MG63 (cell line): ENCODE measurements at regions not wholly inside any gene's neighbourhood (a gene's known extent, or its start where the extent isn't known, plus 50 kb on each side); places are given as distances from the start of the nearest gene placed in this dataset.

Experiments used
- DNase-seq: peaks from one replicate; pipeline ENCODE4 v3.0.0-alpha.2; 2020
- H3K27me3 ChIP-seq: fragments of 250-450 bp; sonication (Bioruptor Pico); 2 replicates; pipeline ENCODE4 v1.5.1; 2020; ENCODE audit warnings: mild to moderate bottlenecking, moderate library complexity
- H3K36me3 ChIP-seq: fragments of 250-450 bp; sonication (Bioruptor Pico); 2 replicates; pipeline ENCODE4 v1.5.1; 2020; ENCODE audit warnings: mild to moderate bottlenecking, moderate library complexity
- H3K4me3 ChIP-seq: fragments of 250-450 bp; sonication (Bioruptor Pico); 2 replicates; pipeline ENCODE4 v1.5.1; 2020; ENCODE audit warnings: mild to moderate bottlenecking, moderate library complexity
- H3K9me3 ChIP-seq: fragments of 250-450 bp; sonication (Bioruptor Pico); 2 replicates; pipeline ENCODE4 v1.5.1; 2020; ENCODE audit warnings: mild to moderate bottlenecking, moderate library complexity

GRCh38 chr13:28557725-28558520 is 63.0 kb upstream of the FLT1 start:
- DNase-seq, result no peak
- H3K9me3 ChIP-seq, result no peaks in the 10 kb centered on the region
- H3K4me3 ChIP-seq, result no peak overlapping the region
- H3K27me3 ChIP-seq, result no peaks in the 10 kb centered on the region
- H3K36me3 ChIP-seq, result no peaks in the 10 kb centered on the region

GRCh38 chr13:28555096-28555495 is 60.2 kb upstream of the FLT1 start:
- H3K4me3 ChIP-seq, result no peak overlapping the region
- H3K36me3 ChIP-seq, result no peaks in the 10 kb centered on the region
- 0 out of 2 replicates have a peak, but pooled peaks cover 2% of the 10 kb centered on the region for H3K27me3 ChIP-seq
- no peaks in the 10 kb centered on the region for H3K9me3 ChIP-seq
- DNase-seq, result no peak

GRCh38 chr13:28553971-28554370 is 59.0 kb upstream of the FLT1 start:
- Histone ChIP-seq H3K9me3 (no peaks in the 10 kb centered on the region), H3K27me3 (0 out of 2 replicates have a peak, but pooled peaks cover 2% of the 10 kb centered on the region), H3K36me3 (no peaks in the 10 kb centered on the region), H3K4me3 (no peak overlapping the region)
- no peak for DNase-seq

- Histone ChIP-seq H3K4me3 (no peak overlapping the region), H3K36me3 (no peaks in the 10 kb centered on the region), H3K9me3 (no peaks in the 10 kb centered on the region), H3K27me3 (peaks cover 2% of the 10 kb centered on the region; the same call in 1 of the 2 replicates)
- DNase-seq, result no peak
Measured at GRCh38 chr13:28552288-28552687, 57.4 kb upstream of the FLT1 start.

- no peaks in the 10 kb centered on the region for H3K9me3 ChIP-seq
Measured at GRCh38 chr13:28551498-28551895, 56.6 kb upstream of the FLT1 start.

GRCh38 chr13:28550721-28551497 is 56.0 kb upstream of the FLT1 start:
- Histone ChIP-seq H3K27me3 (peaks cover 2% of the 10 kb centered on the region; the same call in 1 of the 2 replicates), H3K9me3 (no peaks in the 10 kb centered on the region), H3K4me3 (no peak overlapping the region), H3K36me3 (no peaks in the 10 kb centered on the region)
- no peak for DNase-seq

More at GRCh38 chr13:28551498-28551895, 56.6 kb upstream of the FLT1 start:
- DNase-seq, result no peak
- Histone ChIP-seq H3K27me3 (peaks cover 2% of the 10 kb centered on the region; the same call in 1 of the 2 replicates), H3K36me3 (no peaks in the 10 kb centered on the region), H3K4me3 (no peak overlapping the region)

GRCh38 chr13:28550091-28550490 is 55.2 kb upstream of the FLT1 start:
- no peak for DNase-seq
- Histone ChIP-seq H3K4me3 (no peak overlapping the region), H3K36me3 (no peaks in the 10 kb centered on the region), H3K9me3 (no peaks in the 10 kb centered on the region), H3K27me3 (peaks cover 2% of the 10 kb centered on the region; the same call in 1 of the 2 replicates)

GRCh38 chr13:28548872-28549271 is 53.9 kb upstream of the FLT1 start:
- no peak for DNase-seq
- Histone ChIP-seq H3K4me3 (no peak overlapping the region), H3K36me3 (no peaks in the 10 kb centered on the region), H3K27me3 (peaks cover 2% of the 10 kb centered on the region; the same call in 1 of the 2 replicates), H3K9me3 (no peaks in the 10 kb centered on the region)

- Histone ChIP-seq H3K4me3 (no peak overlapping the region), H3K27me3 (peaks cover 2% of the 10 kb centered on the region; the same call in 1 of the 2 replicates), H3K36me3 (no peaks in the 10 kb centered on the region), H3K9me3 (peaks cover 1% of the 10 kb centered on the region)
- no peak for DNase-seq
Measured at GRCh38 chr13:28548468-28548867, 53.5 kb upstream of the FLT1 start.

GRCh38 chr13:28545583-28546333 is 50.8 kb upstream of the FLT1 start:
- DNase-seq, result no peak
- no peaks in the 10 kb centered on the region for H3K36me3 ChIP-seq
- no peak overlapping the region for H3K4me3 ChIP-seq
- H3K9me3 ChIP-seq, result peaks cover 3% of the 10 kb centered on the region
- no peaks in the 10 kb centered on the region; the same call in 1 of the 2 replicates for H3K27me3 ChIP-seq
